ENCODE measurements at regions not wholly inside any gene's neighbourhood (a gene's known extent, or its start where the extent isn't known, plus 50 kb on each side); places are given as distances from the start of the nearest gene placed in this dataset.

DNA sequence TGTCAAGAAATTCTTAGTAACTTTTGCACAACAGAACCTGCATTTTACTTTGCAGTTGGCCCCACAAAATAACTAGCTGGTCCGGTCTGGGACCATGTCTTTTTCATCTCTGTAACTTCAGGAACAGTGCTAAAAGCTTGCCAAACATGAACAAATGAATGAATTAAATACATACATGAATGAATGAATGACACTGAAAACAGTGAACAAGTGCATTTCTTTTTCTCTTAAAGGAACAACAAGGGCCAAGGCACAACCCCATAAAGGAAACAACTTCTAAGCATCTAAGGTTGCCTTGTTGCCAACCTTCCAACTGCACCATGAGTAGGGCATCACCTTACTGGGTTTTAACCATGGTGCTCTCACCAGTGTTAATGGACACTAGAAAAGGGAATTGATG lies 534.4 kb upstream of the PKN2 start:
- TF ChIP-seq ZNF8 (CRISPR knock-in tag; IDR thresholded peaks at IDR 0.05), result no peak
- TF ChIP-seq ZFP3 (CRISPR knock-in tag; IDR thresholded peaks at IDR 0.05), result no peak
- TF ChIP-seq, protein P1, sequence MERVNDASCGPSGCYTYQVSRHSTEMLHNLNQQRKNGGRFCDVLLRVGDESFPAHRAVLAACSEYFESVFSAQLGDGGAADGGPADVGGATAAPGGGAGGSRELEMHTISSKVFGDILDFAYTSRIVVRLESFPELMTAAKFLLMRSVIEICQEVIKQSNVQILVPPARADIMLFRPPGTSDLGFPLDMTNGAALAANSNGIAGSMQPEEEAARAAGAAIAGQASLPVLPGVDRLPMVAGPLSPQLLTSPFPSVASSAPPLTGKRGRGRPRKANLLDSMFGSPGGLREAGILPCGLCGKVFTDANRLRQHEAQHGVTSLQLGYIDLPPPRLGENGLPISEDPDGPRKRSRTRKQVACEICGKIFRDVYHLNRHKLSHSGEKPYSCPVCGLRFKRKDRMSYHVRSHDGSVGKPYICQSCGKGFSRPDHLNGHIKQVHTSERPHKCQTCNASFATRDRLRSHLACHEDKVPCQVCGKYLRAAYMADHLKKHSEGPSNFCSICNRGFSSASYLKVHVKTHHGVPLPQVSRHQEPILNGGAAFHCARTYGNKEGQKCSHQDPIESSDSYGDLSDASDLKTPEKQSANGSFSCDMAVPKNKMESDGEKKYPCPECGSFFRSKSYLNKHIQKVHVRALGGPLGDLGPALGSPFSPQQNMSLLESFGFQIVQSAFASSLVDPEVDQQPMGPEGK (CRISPR knock-in tag; IDR thresholded peaks at IDR 0.05; ENCODE audit: borderline replicate concordance), result no peak
- no peak for TF ChIP-seq ZFP30 (CRISPR knock-in tag; IDR thresholded peaks at IDR 0.05)
- no peak for TF ChIP-seq ISL1 (CRISPR knock-in tag; IDR thresholded peaks at IDR 0.05)
- no peak for TF ChIP-seq CSDC2 (CRISPR knock-in tag; IDR thresholded peaks at IDR 0.05)
- no peak for TF ChIP-seq RARB (CRISPR knock-in tag; IDR thresholded peaks at IDR 0.05)
